GM20431 (cell line): ENCODE measurements at regions not wholly inside any gene's neighbourhood (a gene's known extent, or its start where the extent isn't known, plus 50 kb on each side); places are given as distances from the start of the nearest gene placed in this dataset.
"Not testable (repeated sequence)": the region's sequence is repeated elsewhere in the genome, so short reads cannot be mapped to it uniquely, and the experiment has no call there.

Experiments
- in situ Hi-C: fragments of 300-500 bp; cut with MseI, MboI; formaldehyde crosslinking; loops from one replicate; pipeline ENCODE4 v1.15.0; 2020; ENCODE audit warnings: low sequenced_read_pairs; ENCODE audit not compliant: unreplicated experiment

DNA sequence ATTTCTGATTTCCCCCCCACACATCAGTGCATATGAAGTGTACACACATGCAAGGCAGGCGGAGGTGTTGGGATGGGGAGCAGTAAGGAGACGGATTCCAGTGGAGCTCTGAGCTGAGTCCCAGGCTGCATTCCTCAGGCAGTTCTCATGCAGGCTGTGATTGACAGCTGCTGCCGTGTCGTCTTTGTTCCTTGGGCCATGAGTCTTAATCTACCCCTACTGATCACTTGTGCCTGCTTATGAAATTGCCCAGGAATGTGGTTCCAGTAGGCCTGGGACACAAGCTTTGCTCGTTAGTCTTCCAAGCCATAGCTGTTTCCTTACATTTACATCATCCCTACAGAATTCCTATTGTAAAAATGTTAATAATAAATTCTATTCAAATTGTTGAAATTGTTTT is 1241.9 kb downstream of the UQCRFS1 start:
- in situ Hi-C loops = loop anchor here (25.0 kb wide), 1 partner anchor 341 kb away; no protein-coding TSS in a partner anchor

- in situ Hi-C loops = loop anchor here (25.0 kb wide), 1 partner anchor 346 kb away; no protein-coding TSS in a partner anchor
Observed at GRCh38 chr19:27966390-27966816, 1246.5 kb downstream of the UQCRFS1 start.

- in situ Hi-C loops = loop anchor here (25.0 kb wide), 1 partner anchor 348 kb away; no protein-coding TSS in a partner anchor
Observed at GRCh38 chr19:27964185-27964584, 1248.8 kb downstream of the UQCRFS1 start.

DNA sequence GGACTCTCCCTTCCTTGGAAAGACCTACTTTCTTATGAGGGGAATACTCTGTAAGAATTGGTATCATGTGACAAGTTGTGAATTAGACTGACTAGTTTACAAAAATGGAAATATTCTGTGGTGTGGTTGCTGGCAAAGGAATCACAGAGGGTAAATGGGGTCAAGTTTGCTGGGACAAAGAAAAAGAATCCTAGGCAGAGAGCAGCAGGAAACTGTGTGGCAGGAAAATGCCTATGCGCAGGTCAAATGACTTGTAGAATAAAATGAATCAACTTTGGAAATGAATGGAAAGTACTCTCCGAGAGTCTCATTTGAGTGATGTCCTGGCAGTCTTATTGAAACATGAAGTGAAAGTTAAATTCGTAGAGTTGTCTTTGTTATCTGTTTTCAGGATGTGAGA is 1250.7 kb downstream of the UQCRFS1 start:
- in situ Hi-C loops = loop anchor here (25.0 kb wide), 1 partner anchor 350 kb away; no protein-coding TSS in a partner anchor

- in situ Hi-C loops = loop anchor here (25.0 kb wide), 1 partner anchor 357 kb away; no protein-coding TSS in a partner anchor
Observed at GRCh38 chr19:27955485-27956480, 1257.2 kb downstream of the UQCRFS1 start.

DNA sequence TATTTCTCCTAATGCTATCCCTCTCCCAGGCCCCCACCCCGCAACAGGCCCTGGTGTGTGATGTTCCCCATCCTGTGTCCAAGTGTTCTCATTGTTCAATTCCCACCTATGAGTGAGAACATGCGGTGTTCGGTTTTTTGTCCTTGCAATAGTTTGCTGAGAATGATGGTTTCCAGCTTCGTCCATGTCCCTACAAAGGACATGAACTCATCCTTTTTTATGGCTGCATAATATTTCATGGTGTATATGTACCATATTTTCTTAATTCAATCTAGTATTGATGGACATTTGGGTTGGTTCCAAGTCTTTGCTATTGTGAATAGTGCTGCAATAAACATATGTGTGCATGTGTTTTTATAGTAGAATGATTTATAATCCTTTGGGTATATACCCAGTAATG is 1270.3 kb downstream of the UQCRFS1 start:
- in situ Hi-C loops = not testable (repeated sequence)

DNA sequence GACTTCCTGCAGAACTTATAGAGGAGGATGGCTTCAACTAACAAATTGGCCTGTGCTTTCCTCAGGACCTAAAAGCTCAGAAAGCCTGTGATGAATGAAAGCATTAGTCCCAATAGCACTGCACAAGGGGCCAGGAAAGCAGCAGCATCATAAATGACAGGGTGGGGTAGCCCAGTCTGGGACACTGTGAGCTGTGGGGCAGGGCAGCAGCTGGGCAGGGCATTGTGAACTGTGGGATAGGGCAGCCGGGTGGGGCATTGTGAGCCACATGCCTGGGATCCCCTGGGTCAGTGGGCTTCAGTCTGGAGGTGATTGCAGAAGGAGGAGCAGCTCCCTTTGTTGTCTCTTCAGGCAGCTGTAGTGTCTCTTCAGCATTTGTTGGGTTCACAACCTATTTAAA is 1276.8 kb downstream of the UQCRFS1 start:
- in situ Hi-C loops = no loop called here

DNA sequence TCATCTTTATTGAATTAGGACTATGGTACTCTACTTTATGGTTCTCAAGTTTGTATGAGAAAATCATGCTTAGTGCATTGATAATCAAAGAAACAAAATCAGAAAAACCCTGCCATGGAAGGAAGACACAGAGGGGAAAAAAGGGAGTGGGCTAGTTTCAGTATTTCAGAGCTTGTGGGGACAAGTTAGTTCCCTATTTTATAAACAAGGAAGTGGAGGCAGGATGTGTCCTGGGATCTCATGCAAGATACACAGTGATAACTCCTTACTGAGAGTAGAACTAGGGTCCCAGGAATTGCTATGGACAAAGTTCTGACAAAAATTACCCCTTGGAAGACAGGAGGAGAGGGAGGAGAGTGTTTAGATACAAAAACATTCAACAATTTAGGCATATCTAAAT is 1277.3 kb downstream of the UQCRFS1 start:
- in situ Hi-C loops = no loop called here

DNA sequence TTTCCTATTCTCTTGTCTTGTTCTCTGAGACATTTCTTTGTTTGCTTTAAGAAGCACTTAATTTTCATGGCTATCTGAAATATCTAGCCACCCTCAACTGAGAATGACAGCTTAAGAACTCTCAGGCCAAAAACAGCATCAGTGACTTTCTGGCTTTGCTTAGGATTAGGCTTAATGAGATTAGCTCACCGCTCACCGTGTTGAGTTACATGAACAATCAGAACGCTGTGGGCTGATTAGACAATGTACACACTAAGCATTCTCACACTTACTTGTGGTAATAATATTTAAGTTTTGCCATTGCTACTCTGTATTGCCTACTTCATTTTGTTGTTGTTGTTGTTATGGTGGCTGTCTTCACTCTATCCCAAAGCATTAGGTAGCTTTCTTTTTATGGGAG is 1283.6 kb downstream of the UQCRFS1 start:
- in situ Hi-C loops = no loop called here

DNA sequence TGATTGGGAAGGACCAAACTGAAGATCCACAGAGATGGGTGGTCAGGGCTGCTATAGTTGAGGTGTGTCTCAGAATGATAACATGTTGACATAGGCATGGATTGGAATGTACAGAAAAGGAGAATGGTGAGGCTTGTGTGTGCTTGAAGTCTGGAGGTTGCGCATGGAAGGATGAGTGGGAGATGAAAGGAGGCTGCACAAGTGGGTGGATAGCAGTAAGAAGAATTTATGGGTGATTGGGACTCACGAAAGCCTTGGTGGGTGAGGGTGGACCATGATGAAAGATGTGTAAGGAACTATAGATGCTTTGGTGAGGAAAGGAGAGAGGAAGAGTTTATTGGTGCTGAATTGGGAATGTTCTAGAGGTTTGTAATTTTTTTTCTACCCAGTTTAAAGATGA is 1287.7 kb downstream of the UQCRFS1 start:
- in situ Hi-C loops = no loop called here

- in situ Hi-C loops = no loop called here
Observed at GRCh38 chr19:27922970-27923369, 1290.0 kb downstream of the UQCRFS1 start.

DNA sequence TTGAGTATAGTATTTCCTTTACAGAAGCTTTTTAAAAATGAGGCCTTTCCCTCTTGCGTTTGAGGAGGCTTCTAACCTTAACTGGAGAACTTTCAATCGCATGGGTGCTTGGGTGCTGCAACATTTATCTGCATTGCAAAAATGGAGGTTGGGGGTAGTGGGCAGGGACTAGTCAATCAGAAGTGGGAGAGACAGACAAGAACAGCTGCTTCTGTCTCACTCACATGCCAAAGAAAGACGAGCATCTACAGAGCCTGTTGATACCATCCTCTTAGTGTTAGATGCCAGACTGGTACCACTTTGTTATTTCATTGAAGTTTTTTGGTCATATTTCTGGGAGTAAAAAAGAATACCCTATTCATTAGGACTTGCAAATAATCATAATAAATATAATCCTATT is 1292.2 kb downstream of the UQCRFS1 start:
- in situ Hi-C loops = no loop called here

- in situ Hi-C loops = no loop called here
Observed at GRCh38 chr19:27918818-27919217, 1294.1 kb downstream of the UQCRFS1 start.

- in situ Hi-C loops = no loop called here
Observed at GRCh38 chr19:27911122-27911898, 1301.6 kb downstream of the UQCRFS1 start.

DNA sequence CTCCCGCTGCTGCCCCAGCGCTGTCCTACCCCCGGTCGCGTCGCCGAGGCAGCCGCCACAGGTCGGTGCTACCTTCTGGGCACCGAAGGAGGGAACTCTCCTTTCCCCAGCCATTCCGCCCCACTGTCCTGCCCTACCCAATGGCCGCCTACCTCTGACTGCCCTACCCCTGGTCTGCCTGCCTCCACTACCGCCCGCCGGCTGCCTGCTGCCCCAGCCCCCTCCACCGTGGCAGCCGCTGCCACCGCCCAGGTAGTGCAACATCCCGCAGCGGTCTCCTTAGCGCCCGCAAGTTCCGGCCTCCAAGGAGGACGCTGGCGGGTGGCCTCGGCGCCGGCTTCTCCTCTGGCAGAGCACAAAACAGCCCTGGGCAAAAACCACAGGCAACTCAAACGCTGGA is 1303.1 kb downstream of the UQCRFS1 start:
- in situ Hi-C loops = no loop called here

GRCh38 chr19:27909185-27909840 is 1303.6 kb downstream of the UQCRFS1 start:
- in situ Hi-C loops = no loop called here

GRCh38 chr19:27906081-27906480 is 1306.9 kb downstream of the UQCRFS1 start:
- in situ Hi-C loops = no loop called here

DNA sequence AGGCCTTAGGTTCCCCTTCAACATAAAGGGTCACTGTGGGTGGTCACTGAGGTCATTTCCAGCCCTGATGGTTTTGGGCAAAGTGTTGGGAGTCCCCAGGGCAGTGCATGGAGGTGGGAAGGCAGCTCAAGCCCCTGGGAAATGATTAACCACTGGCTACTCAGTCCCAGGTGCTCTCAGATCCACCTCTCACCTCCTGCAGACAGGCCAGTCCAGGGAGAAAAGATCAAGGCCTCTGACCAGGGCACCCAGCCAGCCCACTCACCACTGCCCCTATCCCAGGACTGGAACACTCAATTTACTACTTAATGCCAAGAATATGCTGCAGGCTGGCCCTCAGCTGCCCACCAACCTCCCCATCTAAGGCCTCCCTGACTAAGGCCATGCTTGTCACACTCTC is 1307.9 kb downstream of the UQCRFS1 start:
- in situ Hi-C loops = no loop called here

DNA sequence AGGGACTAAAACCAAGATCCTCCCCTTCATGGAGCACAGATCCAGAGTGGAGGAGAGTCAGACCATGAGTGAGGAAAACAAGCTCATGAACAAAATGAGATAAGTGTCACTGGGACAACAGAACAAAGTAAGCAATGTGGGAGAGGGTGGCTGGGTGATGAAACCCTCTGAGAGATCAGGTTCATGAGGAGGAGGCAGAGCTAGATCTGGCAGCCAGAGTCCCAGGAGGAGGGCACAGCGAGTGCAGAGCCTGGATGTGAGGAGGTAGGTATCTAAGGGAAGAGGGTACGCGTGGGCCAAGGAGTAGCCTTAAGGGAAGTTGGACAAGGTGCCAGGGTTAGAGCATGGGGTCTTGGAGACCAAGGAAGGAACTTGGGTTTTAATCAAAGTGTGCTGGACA is 1311.9 kb downstream of the UQCRFS1 start:
- in situ Hi-C loops = no loop called here

DNA sequence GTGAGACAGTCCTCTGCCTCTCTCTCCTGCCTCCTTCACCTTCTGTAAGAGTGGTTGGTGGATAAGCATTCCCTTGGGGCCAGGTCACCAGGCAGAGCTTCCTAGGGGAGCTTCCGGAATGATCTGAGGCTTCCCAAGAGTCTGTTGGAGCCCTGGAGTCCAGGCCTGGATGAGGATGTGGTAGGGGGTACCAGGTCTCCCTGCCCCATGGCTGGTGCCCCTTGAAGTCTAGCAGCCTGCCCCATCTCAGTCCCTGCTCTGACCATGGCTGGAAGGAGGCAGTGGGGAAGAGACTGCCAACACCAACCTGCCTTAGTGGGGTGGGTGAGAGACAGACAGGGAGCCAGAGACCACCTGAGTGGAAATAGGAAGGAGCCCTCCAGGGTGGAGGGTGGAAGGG is 1316.9 kb downstream of the UQCRFS1 start:
- in situ Hi-C loops = no loop called here
